SU-DHL-6 (cell line): ENCODE measurements at regions not wholly inside any gene's neighbourhood (a gene's known extent, or its start where the extent isn't known, plus 50 kb on each side); places are given as distances from the start of the nearest gene placed in this dataset.

Source experiments
- H2AFZ ChIP-seq: fragments of 200-600 bp; sonication (generic); 2 replicates; pipeline ENCODE4 v1.6.1; 2014; ENCODE audit warnings: low read depth, mild to moderate bottlenecking, moderate library complexity, mixed read lengths, antibody characterized with exemption, low read length; ENCODE audit not compliant: severe bottlenecking
- H3F3A ChIP-seq: fragments of 200-600 bp; shearing (Covaris generic); 2 replicates; pipeline ENCODE4 v1.6.0; 2016; ENCODE audit warnings: antibody characterized with exemption, mild to moderate bottlenecking; ENCODE audit not compliant: insufficient read depth
- H3K27ac ChIP-seq: fragments of 200-600 bp; sonication (generic); 2 replicates; pipeline ENCODE4 v1.5.1; 2016; ENCODE audit warnings: low read depth, mild to moderate bottlenecking, low read length, moderate library complexity, mixed read lengths
- H3K27me3 ChIP-seq: fragments of 200-600 bp; sonication (generic), shearing (Covaris generic); 2 replicates; pipeline ENCODE4 v1.6.0; 2014; ENCODE audit warnings: mild to moderate bottlenecking, low read length
- H3K36me3 ChIP-seq: fragments of 200-600 bp; sonication (generic); 2 replicates; pipeline ENCODE4 v1.6.1; 2014; ENCODE audit warnings: mild to moderate bottlenecking, low read length, mixed read lengths
- H3K4me2 ChIP-seq: fragments of 300-600, 200-600 bp; shearing (Covaris generic), sonication (generic); 2 replicates; pipeline ENCODE4 v1.6.0; 2014; ENCODE audit warnings: low read length, low read depth, mild to moderate bottlenecking; ENCODE audit not compliant: poor library complexity, severe bottlenecking
- H3K4me3 ChIP-seq: fragments of 200-600 bp; sonication (generic); 2 replicates; pipeline ENCODE4 v1.5.1; 2014; ENCODE audit warnings: antibody characterized with exemption, low read length, mild to moderate bottlenecking, mixed read lengths; ENCODE audit not compliant: insufficient read depth, poor library complexity, severe bottlenecking
- H3K79me2 ChIP-seq: fragments of 200-600 bp; sonication (generic); 2 replicates; pipeline ENCODE4 v1.6.1; 2014; ENCODE audit warnings: mild to moderate bottlenecking, low read length, moderate library complexity; ENCODE audit not compliant: insufficient read depth
- H3K9ac ChIP-seq: fragments of 200-600 bp; sonication (generic); 2 replicates; pipeline ENCODE4 v1.7.0; 2014; ENCODE audit warnings: mild to moderate bottlenecking, low read length
- H3K9me2 ChIP-seq: fragments of 200-600 bp; sonication (generic); replicated peaks from 2 replicates; pipeline ENCODE4 v1.6.1; 2014; ENCODE audit warnings: low read length; ENCODE audit not compliant: insufficient read depth
- H3K9me3 ChIP-seq: fragments of 200-600 bp; sonication (generic); 2 replicates; pipeline ENCODE4 v1.6.1; 2014; ENCODE audit warnings: low read length, mixed read lengths; ENCODE audit not compliant: insufficient read depth
- H4K20me1 ChIP-seq: fragments of 200-600 bp; sonication (generic); 2 replicates; pipeline ENCODE4 v1.6.1; 2014; ENCODE audit warnings: low read depth, mild to moderate bottlenecking, antibody characterized with exemption, low read length, moderate library complexity, mixed read lengths
- EZH2phosphoT487 ChIP-seq: fragments of 200-600 bp; sonication (generic), shearing (Covaris generic); conservative IDR thresholded peaks from 2 replicates; pipeline ENCODE4 v1.6.1; 2018; ENCODE audit warnings: mild to moderate bottlenecking, antibody characterized with exemption, low read length, moderate library complexity, mixed read lengths
- TF ChIP-seq, protein P1 (sequence below): fragments of 200-600 bp; sonication (generic); IDR thresholded peaks from one replicate; pipeline ENCODE4 v1.5.1; 2017; ENCODE audit warnings: antibody characterized with exemption, mild to moderate bottlenecking, low read length, moderate library complexity; ENCODE audit not compliant: insufficient read depth, poor library complexity, severe bottlenecking

- H3K9me2 ChIP-seq = no peaks in the 10 kb centered on the region
- H4K20me1 ChIP-seq = no peaks in the 10 kb centered on the region
- no peak for TF ChIP-seq EZH2phosphoT487
- TF ChIP-seq, protein P1, sequence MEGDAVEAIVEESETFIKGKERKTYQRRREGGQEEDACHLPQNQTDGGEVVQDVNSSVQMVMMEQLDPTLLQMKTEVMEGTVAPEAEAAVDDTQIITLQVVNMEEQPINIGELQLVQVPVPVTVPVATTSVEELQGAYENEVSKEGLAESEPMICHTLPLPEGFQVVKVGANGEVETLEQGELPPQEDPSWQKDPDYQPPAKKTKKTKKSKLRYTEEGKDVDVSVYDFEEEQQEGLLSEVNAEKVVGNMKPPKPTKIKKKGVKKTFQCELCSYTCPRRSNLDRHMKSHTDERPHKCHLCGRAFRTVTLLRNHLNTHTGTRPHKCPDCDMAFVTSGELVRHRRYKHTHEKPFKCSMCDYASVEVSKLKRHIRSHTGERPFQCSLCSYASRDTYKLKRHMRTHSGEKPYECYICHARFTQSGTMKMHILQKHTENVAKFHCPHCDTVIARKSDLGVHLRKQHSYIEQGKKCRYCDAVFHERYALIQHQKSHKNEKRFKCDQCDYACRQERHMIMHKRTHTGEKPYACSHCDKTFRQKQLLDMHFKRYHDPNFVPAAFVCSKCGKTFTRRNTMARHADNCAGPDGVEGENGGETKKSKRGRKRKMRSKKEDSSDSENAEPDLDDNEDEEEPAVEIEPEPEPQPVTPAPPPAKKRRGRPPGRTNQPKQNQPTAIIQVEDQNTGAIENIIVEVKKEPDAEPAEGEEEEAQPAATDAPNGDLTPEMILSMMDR = no peak
- no peaks in the 10 kb centered on the region for H3K9me3 ChIP-seq
- H3K4me3 ChIP-seq = no peak overlapping the region
- no peaks in the 10 kb centered on the region for H3F3A ChIP-seq
- H3K27ac ChIP-seq = no peak overlapping the region
- H3K36me3 ChIP-seq = no peaks in the 10 kb centered on the region
- no peaks in the 10 kb centered on the region for H3K27me3 ChIP-seq
- no peak overlapping the region for H3K9ac ChIP-seq
- no peaks in the 10 kb centered on the region for H3K79me2 ChIP-seq
- no peak overlapping the region for H2AFZ ChIP-seq
- H3K4me2 ChIP-seq = no peak overlapping the region
Observed at GRCh38 chr10:125392154-125392553, 231.8 kb upstream of the CTBP2 start.

DNA sequence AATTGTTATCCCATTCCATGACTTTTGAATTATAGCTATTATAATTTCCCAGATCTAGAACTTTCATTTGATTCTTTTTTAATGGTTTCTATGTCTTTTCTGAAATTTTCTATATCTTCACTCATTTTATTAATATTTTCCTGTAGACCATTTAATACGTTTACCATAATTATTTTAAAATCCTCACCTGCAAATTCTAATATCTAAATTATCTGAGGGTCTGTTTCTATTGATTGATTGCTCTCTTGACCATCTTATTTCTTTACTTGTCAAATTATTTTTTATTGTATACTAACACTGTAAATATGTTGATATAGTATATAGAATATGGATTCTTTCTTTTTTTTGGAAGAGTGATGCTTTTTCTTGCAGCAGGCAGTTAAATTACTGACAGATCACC lies 229.3 kb upstream of the CTBP2 start:
- Histone ChIP-seq H3K9me3 (no peaks in the 10 kb centered on the region), H3K9ac (no peak overlapping the region), H3K4me3 (no peak overlapping the region), H3K36me3 (no peaks in the 10 kb centered on the region), H3F3A (no peaks in the 10 kb centered on the region), H3K9me2 (no peaks in the 10 kb centered on the region), H4K20me1 (no peaks in the 10 kb centered on the region), H3K4me2 (no peak overlapping the region), H3K27ac (no peak overlapping the region), H3K27me3 (no peaks in the 10 kb centered on the region), H3K79me2 (no peaks in the 10 kb centered on the region), H2AFZ (no peak overlapping the region)
- TF ChIP-seq EZH2phosphoT487 = no peak
- TF ChIP-seq, protein P1 = no peak

- TF ChIP-seq, protein P1 = no peak
- TF ChIP-seq EZH2phosphoT487 = no peak
- no peak overlapping the region for H3K9ac ChIP-seq
- H3K36me3 ChIP-seq = no peaks in the 10 kb centered on the region
- H3K9me3 ChIP-seq = no peaks in the 10 kb centered on the region
- no peaks in the 10 kb centered on the region for H3K79me2 ChIP-seq
- no peaks in the 10 kb centered on the region for H3F3A ChIP-seq
- no peak overlapping the region for H3K27ac ChIP-seq
- H3K27me3 ChIP-seq = no peaks in the 10 kb centered on the region
- H3K9me2 ChIP-seq = no peaks in the 10 kb centered on the region
- H4K20me1 ChIP-seq = no peaks in the 10 kb centered on the region
- no peak overlapping the region for H3K4me3 ChIP-seq
- no peak overlapping the region for H3K4me2 ChIP-seq
- H2AFZ ChIP-seq = no peak overlapping the region
Observed at GRCh38 chr10:125379592-125379991, 219.2 kb upstream of the CTBP2 start.

GRCh38 chr10:125377368-125377767 lies 217.0 kb upstream of the CTBP2 start:
- no peaks in the 10 kb centered on the region for H3K36me3 ChIP-seq
- H4K20me1 ChIP-seq = no peaks in the 10 kb centered on the region
- no peak overlapping the region for H3K4me2 ChIP-seq
- no peaks in the 10 kb centered on the region for H3K27me3 ChIP-seq
- H3K79me2 ChIP-seq = no peaks in the 10 kb centered on the region
- no peaks in the 10 kb centered on the region for H3K9me3 ChIP-seq
- H3K9ac ChIP-seq = no peak overlapping the region
- no peak overlapping the region for H2AFZ ChIP-seq
- no peaks in the 10 kb centered on the region for H3K9me2 ChIP-seq
- H3K4me3 ChIP-seq = no peak overlapping the region
- H3K27ac ChIP-seq = no peak overlapping the region
- H3F3A ChIP-seq = no peaks in the 10 kb centered on the region
- TF ChIP-seq, protein P1 = no peak
